Thyroid gland (tissue), 4 donors: ENCODE measurements at regions not wholly inside any gene's neighbourhood (a gene's known extent, or its start where the extent isn't known, plus 50 kb on each side); places are given as distances from the start of the nearest gene placed in this dataset.

Experiments
- DNase-seq, 2 donors: peaks; one replicate each; pipeline ENCODE4 v3.0.0-alpha.2; 2019
- H3K27ac ChIP-seq, 3 donors: fragments of 200-600 bp; sonication (generic); 1 replicate in 2 of 3; 2 replicates in 1 of 3; pipeline ENCODE4 v1.5.1; 2016 to 2019; ENCODE audit warnings: mild to moderate bottlenecking in 1 of 3, moderate library complexity in 1 of 3
- H3K27me3 ChIP-seq: fragments of 200-600 bp; sonication (generic); one replicate; pipeline ENCODE4 v1.5.1; 2019
- H3K36me3 ChIP-seq, 2 donors: fragments of 200-600 bp; sonication (generic); one replicate each; pipeline ENCODE4 v1.5.1; 2016 to 2019
- H3K4me1 ChIP-seq, 2 donors: fragments of 200-600 bp; sonication (generic); one replicate each; pipeline ENCODE4 v1.5.1; 2017 to 2019
- H3K4me3 ChIP-seq, 3 donors: fragments of 200-600 bp; sonication (generic); replicated peaks in 1 of 3; 1 replicate in 2 of 3; 2 replicates in 1 of 3; pipeline ENCODE4 v1.5.1; 2016; ENCODE audit warnings: mild to moderate bottlenecking in 1 of 3
- H3K9me3 ChIP-seq: fragments of 200-600 bp; sonication (generic); one replicate; pipeline ENCODE4 v1.5.1; 2017
- CTCF ChIP-seq, 6 experiments: fragments of 200-600 bp in 3 of 6; fragments of 450-650 bp in 3 of 6; sonication (generic) in 3 of 6; IDR thresholded peaks; one replicate each; pipeline ENCODE4 v1.5.1; 2016 to 2019; ENCODE audit warnings: antibody characterized with exemption in 6 of 6, mild to moderate bottlenecking in 2 of 6, inconsistent platforms in 1 of 6, moderate library complexity in 1 of 6
- POLR2A ChIP-seq, 2 donors: fragments of 450-650 bp; IDR thresholded peaks; one replicate each; pipeline ENCODE4 v1.6.1; 2017; ENCODE audit warnings: antibody characterized with exemption in 2 of 2, mild to moderate bottlenecking in 2 of 2, moderate library complexity in 1 of 2
- WGBS, 2 donors: methylation state at CpG; one replicate each; pipeline ENCODE4 v1.1.5; 2017; 5-methylcytosine and 5-hydroxymethylcytosine counted together
- intact Hi-C: fragments of 100-400 bp; cut with DNase I; formaldehyde crosslinking; loops from one replicate; pipeline ENCODE4 v1.15.1; 2023

- no peaks in the 10 kb centered on the region for H3K27me3 ChIP-seq
- H3K9me3 ChIP-seq: no peaks in the 10 kb centered on the region
- WGBS, 2 donors: 18 to 57% methylated on average over 2 of the region's 2 CpGs
- no peak for DNase-seq
- intact Hi-C loops: no loop called here
- no peaks in the 10 kb centered on the region for H3K36me3 ChIP-seq
- TF ChIP-seq POLR2A (IDR thresholded peaks at IDR 0.05): no peak
- no peak for TF ChIP-seq CTCF (IDR thresholded peaks at IDR 0.05)
- no peaks in the 10 kb centered on the region for H3K4me1 ChIP-seq
- no peak overlapping the region for H3K27ac ChIP-seq
- H3K4me3 ChIP-seq: no peak overlapping the region
Observed at GRCh38 chr17:13140750-13141149, 122.9 kb upstream of the ELAC2 start.

GRCh38 chr17:13135506-13135905 lies 117.7 kb upstream of the ELAC2 start:
- no peak for TF ChIP-seq CTCF (IDR thresholded peaks at IDR 0.05)

DNA sequence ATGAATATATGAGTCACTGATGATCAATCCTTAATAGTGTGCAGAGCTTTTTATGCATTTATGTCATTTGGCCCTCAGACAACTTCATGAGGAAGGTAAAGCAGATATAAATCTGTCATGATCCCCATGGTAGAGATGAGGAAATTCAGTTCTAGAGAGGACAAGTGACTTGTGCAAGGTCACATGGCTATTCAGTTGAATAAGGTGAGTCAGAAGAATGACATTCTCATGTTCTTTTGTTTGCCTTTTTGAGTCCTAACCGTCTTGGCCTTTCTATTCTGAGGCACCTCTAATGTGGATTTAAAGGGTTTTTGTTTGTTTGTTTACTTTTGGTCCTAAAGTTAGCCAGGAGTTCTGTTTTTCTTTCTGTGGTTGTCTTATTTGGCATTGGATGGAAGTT lies 116.2 kb upstream of the ELAC2 start:
- H3K9me3 ChIP-seq: no peaks in the 10 kb centered on the region
- H3K27ac ChIP-seq: no peak overlapping the region
- intact Hi-C loops: no loop called here
- no peaks in the 10 kb centered on the region for H3K36me3 ChIP-seq
- WGBS, 2 donors: 6 to 26% methylated on average over 1 of the region's 1 CpG
- H3K4me1 ChIP-seq: no peaks in the 10 kb centered on the region
- H3K27me3 ChIP-seq: no peaks in the 10 kb centered on the region
- H3K4me3 ChIP-seq: no peak overlapping the region
- no peak for DNase-seq
- no peak for TF ChIP-seq POLR2A (IDR thresholded peaks at IDR 0.05)
- TF ChIP-seq CTCF (IDR thresholded peaks at IDR 0.05): no peak

More at GRCh38 chr17:13135506-13135905, 117.7 kb upstream of the ELAC2 start:
- Histone ChIP-seq H3K4me3 (no peak overlapping the region), H3K36me3 (no peaks in the 10 kb centered on the region), H3K9me3 (no peaks in the 10 kb centered on the region), H3K27me3 (no peaks in the 10 kb centered on the region), H3K4me1 (no peaks in the 10 kb centered on the region), H3K27ac (no peak overlapping the region)
- WGBS, 2 donors: 33 to 44% methylated on average over 5 of the region's 5 CpGs
- intact Hi-C loops: no loop called here
- no peak for DNase-seq

GRCh38 chr17:13131225-13131624 lies 113.4 kb upstream of the ELAC2 start:
- Histone ChIP-seq H3K27ac (no peak overlapping the region), H3K4me1 (no peaks in the 10 kb centered on the region), H3K36me3 (no peaks in the 10 kb centered on the region), H3K9me3 (no peaks in the 10 kb centered on the region), H3K4me3 (no peak overlapping the region), H3K27me3 (no peaks in the 10 kb centered on the region)
- intact Hi-C loops: no loop called here
- 69 to 72% methylated on average over 5 of the region's 5 CpGs for WGBS, 2 donors
- TF ChIP-seq CTCF (IDR thresholded peaks at IDR 0.05) (no peak), POLR2A (IDR thresholded peaks at IDR 0.05) (no peak)
- no peak for DNase-seq

DNA sequence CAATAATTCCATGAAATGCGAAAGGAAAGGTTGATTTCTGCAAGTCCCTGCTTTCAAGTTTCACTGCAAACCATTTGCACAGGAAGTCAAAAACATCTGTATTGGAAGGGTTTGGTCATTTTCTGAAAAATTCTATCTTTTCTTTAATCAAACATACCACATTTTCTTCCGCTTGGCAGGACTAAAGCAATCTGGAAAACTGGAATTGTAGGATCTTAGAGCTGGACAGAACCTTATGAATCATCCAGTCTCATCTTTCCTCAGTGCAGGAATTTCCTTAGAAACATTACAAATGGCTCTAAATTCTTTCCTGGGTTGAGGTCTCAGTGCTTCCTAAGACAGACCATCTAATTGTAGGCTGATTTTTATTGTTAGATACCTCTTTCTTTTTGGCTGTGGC lies 111.5 kb upstream of the ELAC2 start:
- Histone ChIP-seq H3K9me3 (no peaks in the 10 kb centered on the region), H3K27me3 (no peaks in the 10 kb centered on the region), H3K27ac (no peak overlapping the region), H3K4me1 (no peaks in the 10 kb centered on the region), H3K4me3 (no peak overlapping the region), H3K36me3 (no peaks in the 10 kb centered on the region)
- 80 to 91% methylated on average over 2 of the region's 2 CpGs for WGBS, 2 donors
- TF ChIP-seq POLR2A (IDR thresholded peaks at IDR 0.05) (no peak), CTCF (IDR thresholded peaks at IDR 0.05) (no peak)
- no peak for DNase-seq
- intact Hi-C loops: no loop called here
